ENCODE measurements at regions not wholly inside any gene's neighbourhood (a gene's known extent, or its start where the extent isn't known, plus 50 kb on each side); places are given as distances from the start of the nearest gene placed in this dataset.

GRCh38 chr7:21051865-21052264 lies 265.2 kb upstream of the SP8 start:
- no peaks in the 10 kb centered on the region for H3K36me3 ChIP-seq
- H3K27me3 ChIP-seq = no peaks in the 10 kb centered on the region
- no peaks in the 10 kb centered on the region for H3K9me3 ChIP-seq
- no peak overlapping the region for H3K27ac ChIP-seq
- H3K4me3 ChIP-seq = no peak overlapping the region
- 83% methylated on average over 3 of the region's 3 CpGs for WGBS
- DNase-seq (ENCODE audit: low spot score in 2 of 2) = no peak
- no peaks in the 10 kb centered on the region for H3K4me1 ChIP-seq
- TF ChIP-seq CTCF (IDR thresholded peaks at IDR 0.05) = no peak
- TF ChIP-seq EP300 (IDR thresholded peaks at IDR 0.05) = no peak

GRCh38 chr7:21054427-21055112 lies 267.9 kb upstream of the SP8 start:
- no peaks in the 10 kb centered on the region for H3K4me1 ChIP-seq
- H3K27me3 ChIP-seq = no peaks in the 10 kb centered on the region
- no peaks in the 10 kb centered on the region for H3K9me3 ChIP-seq
- H3K36me3 ChIP-seq = no peaks in the 10 kb centered on the region
- WGBS = 73% methylated on average over 5 of the region's 5 CpGs
- H3K27ac ChIP-seq = no peak overlapping the region
- TF ChIP-seq POLR2A (IDR thresholded peaks at IDR 0.05) (no peak), POLR2AphosphoS5 (IDR thresholded peaks at IDR 0.05) (no peak)
- DNase-seq (ENCODE audit: low spot score in 2 of 2) = no peak
- no peak overlapping the region for H3K4me3 ChIP-seq

- Histone ChIP-seq H3K4me3 (no peak overlapping the region), H3K4me1 (no peaks in the 10 kb centered on the region), H3K9me3 (peaks cover 3% of the 10 kb centered on the region), H3K27ac (no peak overlapping the region), H3K36me3 (no peaks in the 10 kb centered on the region), H3K27me3 (no peaks in the 10 kb centered on the region)
- 41% methylated on average over 2 of the region's 2 CpGs for WGBS
- TF ChIP-seq POLR2AphosphoS5 (IDR thresholded peaks at IDR 0.05) = no peak
- TF ChIP-seq CTCF (IDR thresholded peaks at IDR 0.05) = no peak
- no peak for TF ChIP-seq POLR2A (IDR thresholded peaks at IDR 0.05)
- TF ChIP-seq EP300 (IDR thresholded peaks at IDR 0.05) = no peak
- DNase-seq (ENCODE audit: low spot score in 2 of 2) = no peak
These were observed 272.4 kb upstream of the SP8 start for GRCh38 chr7:21059069-21059468.

GRCh38 chr7:21063106-21063505 lies 276.4 kb upstream of the SP8 start:
- no peaks in the 10 kb centered on the region for H3K36me3 ChIP-seq
- H3K4me3 ChIP-seq = no peak overlapping the region
- H3K27ac ChIP-seq = no peak overlapping the region
- H3K27me3 ChIP-seq = no peaks in the 10 kb centered on the region
- H3K4me1 ChIP-seq = no peaks in the 10 kb centered on the region
- WGBS = 94% methylated on average over 2 of the region's 2 CpGs
- TF ChIP-seq EP300 (IDR thresholded peaks at IDR 0.05) (no peak), CTCF (IDR thresholded peaks at IDR 0.05) (no peak), POLR2AphosphoS5 (IDR thresholded peaks at IDR 0.05) (no peak), POLR2A (IDR thresholded peaks at IDR 0.05) (no peak)
- DNase-seq (ENCODE audit: low spot score in 2 of 2) = no peak
- H3K9me3 ChIP-seq = peaks cover 3% of the 10 kb centered on the region

GRCh38 chr7:21064698-21065648 lies 278.3 kb upstream of the SP8 start:
- TF ChIP-seq EP300 (IDR thresholded peaks at IDR 0.05) (no peak), POLR2A (IDR thresholded peaks at IDR 0.05) (no peak), POLR2AphosphoS5 (IDR thresholded peaks at IDR 0.05) (no peak), CTCF (IDR thresholded peaks at IDR 0.05) (no peak)
- no peak for DNase-seq (ENCODE audit: low spot score in 2 of 2)
- peaks cover 3% of the 10 kb centered on the region for H3K9me3 ChIP-seq
- WGBS = 78% methylated on average over 6 of the region's 6 CpGs
- H3K27me3 ChIP-seq = no peaks in the 10 kb centered on the region
- no peak overlapping the region for H3K27ac ChIP-seq
- no peaks in the 10 kb centered on the region for H3K4me1 ChIP-seq
- H3K36me3 ChIP-seq = no peaks in the 10 kb centered on the region
- H3K4me3 ChIP-seq = no peak overlapping the region

Data from suprapubic skin (tissue), 4 donors.